Right atrium auricular region (tissue), 2 donors: ENCODE measurements at regions not wholly inside any gene's neighbourhood (a gene's known extent, or its start where the extent isn't known, plus 50 kb on each side); places are given as distances from the start of the nearest gene placed in this dataset.
"Not testable (repeated sequence)": the region's sequence is repeated elsewhere in the genome, so short reads cannot be mapped to it uniquely, and the experiment has no call there.

Experiments
- DNase-seq: peaks from one replicate; pipeline ENCODE4 v3.0.0-alpha.2; 2019; ENCODE audit warnings: low spot score
- H3K27ac ChIP-seq, 2 donors: fragments of 200-600 bp; sonication (generic); 1 replicate in 1 of 2; 2 replicates in 1 of 2; pipeline ENCODE4 v1.5.1; 2016 to 2019
- H3K27me3 ChIP-seq, 2 donors: fragments of 200-600 bp; sonication (generic); one replicate each; pipeline versions ENCODE4 v1.5.1 to v1.6.0; 2017 to 2019
- H3K36me3 ChIP-seq: fragments of 200-600 bp; sonication (generic); one replicate; pipeline ENCODE4 v1.5.1; 2016
- H3K4me1 ChIP-seq, 2 donors: fragments of 200-600 bp; sonication (generic); one replicate each; pipeline versions ENCODE4 v1.5.1 to v1.6.0; 2017 to 2019
- H3K4me3 ChIP-seq, 2 donors: fragments of 200-600 bp; sonication (generic); 1 replicate in 1 of 2; 2 replicates in 1 of 2; pipeline ENCODE4 v1.5.1; 2017 to 2019; ENCODE audit warnings: mild to moderate bottlenecking in 1 of 2, moderate library complexity in 1 of 2
- H3K9me3 ChIP-seq, 2 donors: fragments of 200-600 bp; sonication (generic); one replicate each; pipeline ENCODE4 v1.5.1; 2019
- CTCF ChIP-seq, 2 donors: fragments of 200-600 bp; sonication (generic); IDR thresholded peaks; one replicate each; pipeline ENCODE4 v1.5.1; 2019; ENCODE audit warnings: antibody characterized with exemption in 2 of 2

GRCh38 chr5:63794296-63794695, 167.9 kb downstream of the HTR1A start:
- H3K27me3 ChIP-seq, result no peaks in the 10 kb centered on the region
- H3K36me3 ChIP-seq, result no peaks in the 10 kb centered on the region
- H3K4me3 ChIP-seq, result no peak overlapping the region
- TF ChIP-seq CTCF (IDR thresholded peaks at IDR 0.05), result no peak
- no peak for DNase-seq
- no peak overlapping the region for H3K27ac ChIP-seq
- no peaks in the 10 kb centered on the region for H3K4me1 ChIP-seq
- H3K9me3 ChIP-seq, result peaks cover 0 to 7% of the 10 kb centered on the region in 2 donors

- Histone ChIP-seq H3K27me3 (no peaks in the 10 kb centered on the region), H3K4me1 (no peaks in the 10 kb centered on the region), H3K36me3 (no peaks in the 10 kb centered on the region), H3K9me3 (no peaks in the 10 kb centered on the region), H3K27ac (no peak overlapping the region), H3K4me3 (no peak overlapping the region)
- no peak for TF ChIP-seq CTCF (IDR thresholded peaks at IDR 0.05)
- DNase-seq, result no peak
Observed at GRCh38 chr5:63774939-63775338, 187.3 kb downstream of the HTR1A start.

GRCh38 chr5:63768221-63768620, 194.0 kb downstream of the HTR1A start:
- Histone ChIP-seq H3K27me3 (no peaks in the 10 kb centered on the region), H3K4me1 (no peaks in the 10 kb centered on the region), H3K4me3 (no peak overlapping the region), H3K9me3 (no peaks in the 10 kb centered on the region), H3K36me3 (no peaks in the 10 kb centered on the region), H3K27ac (no peak overlapping the region)
- no peak for TF ChIP-seq CTCF (IDR thresholded peaks at IDR 0.05)
- DNase-seq, result no peak

- H3K4me3 ChIP-seq, result no peak overlapping the region
- no peaks in the 10 kb centered on the region for H3K9me3 ChIP-seq
- H3K4me1 ChIP-seq, result no peaks in the 10 kb centered on the region
- no peak overlapping the region for H3K27ac ChIP-seq
- H3K36me3 ChIP-seq, result no peaks in the 10 kb centered on the region
- no peak for DNase-seq
- no peaks in the 10 kb centered on the region for H3K27me3 ChIP-seq
- no peak for TF ChIP-seq CTCF (IDR thresholded peaks at IDR 0.05)
Observed at GRCh38 chr5:63760965-63761364, 201.3 kb downstream of the HTR1A start.

- H3K36me3 ChIP-seq, result no peaks in the 10 kb centered on the region
- no peak overlapping the region for H3K4me3 ChIP-seq
- peaks cover 0 to 14% of the 10 kb centered on the region in 2 donors for H3K9me3 ChIP-seq
- no peaks in the 10 kb centered on the region for H3K4me1 ChIP-seq
- TF ChIP-seq CTCF (IDR thresholded peaks at IDR 0.05), result no peak
- no peak for DNase-seq
- H3K27me3 ChIP-seq, result no peaks in the 10 kb centered on the region
- no peak overlapping the region for H3K27ac ChIP-seq
Observed at GRCh38 chr5:63743096-63743798, 219.0 kb downstream of the HTR1A start.

- not testable (repeated sequence) for DNase-seq, H3K4me3 ChIP-seq, H3K4me1 ChIP-seq, H3K36me3 ChIP-seq, H3K27me3 ChIP-seq, H3K27ac ChIP-seq, H3K9me3 ChIP-seq
Observed at GRCh38 chr5:63732880-63733279, 229.4 kb downstream of the HTR1A start.
